Tibial nerve (tissue), 4 donors: ENCODE measurements at regions not wholly inside any gene's neighbourhood (a gene's known extent, or its start where the extent isn't known, plus 50 kb on each side); places are given as distances from the start of the nearest gene placed in this dataset.

Experiments used
- DNase-seq, 2 donors: peaks; one replicate each; pipeline ENCODE4 v3.0.0-alpha.2; 2019; ENCODE audit warnings: low spot score in 2 of 2
- H3K27ac ChIP-seq, 4 donors: fragments of 200-600 bp; sonication (generic) in 3 of 4; one replicate each; pipeline ENCODE4 v1.5.1; 2017 to 2019; ENCODE audit warnings: mild to moderate bottlenecking in 1 of 4
- H3K27me3 ChIP-seq, 2 donors: fragments of 200-600 bp; sonication (generic) in 1 of 2; one replicate each; pipeline versions ENCODE4 v1.5.1 to v1.6.0; 2017 to 2019
- H3K36me3 ChIP-seq, 3 donors: fragments of 200-600 bp; sonication (generic); one replicate each; pipeline ENCODE4 v1.5.1; 2018 to 2019
- H3K4me1 ChIP-seq, 4 donors: fragments of 200-600 bp; sonication (generic) in 3 of 4; one replicate each; pipeline ENCODE4 v1.5.1; 2017 to 2019
- H3K4me3 ChIP-seq, 4 donors: fragments of 200-600 bp; sonication (generic) in 3 of 4; one replicate each; pipeline ENCODE4 v1.5.1; 2017 to 2019; ENCODE audit warnings: mild to moderate bottlenecking in 1 of 4, moderate library complexity in 1 of 4
- H3K9me3 ChIP-seq, 4 donors: fragments of 200-600 bp; sonication (generic) in 3 of 4; one replicate each; pipeline ENCODE4 v1.5.1; 2017 to 2019
- CTCF ChIP-seq, 5 experiments: fragments of 200-600 bp in 3 of 5; fragments of 450-650 bp in 2 of 5; sonication (generic) in 3 of 5; IDR thresholded peaks; one replicate each; pipeline ENCODE4 v1.5.1; 2016 to 2019; ENCODE audit warnings: antibody characterized with exemption in 5 of 5, mild to moderate bottlenecking in 3 of 5, moderate library complexity in 2 of 5
- EP300 ChIP-seq, 2 donors: sonication (generic); formaldehyde crosslinking; IDR thresholded peaks; one replicate each; pipeline ENCODE4 v1.6.1; 2017; ENCODE audit warnings: antibody characterized with exemption in 2 of 2, mild to moderate bottlenecking in 1 of 2
- POLR2A ChIP-seq, 2 donors: fragments of 450-650 bp; IDR thresholded peaks; one replicate each; pipeline ENCODE4 v1.6.1; 2017; ENCODE audit warnings: antibody characterized with exemption in 2 of 2, mild to moderate bottlenecking in 2 of 2, moderate library complexity in 2 of 2
- WGBS, 2 donors: methylation state at CpG; one replicate each; pipeline ENCODE4 v1.1.5; 2018; 5-methylcytosine and 5-hydroxymethylcytosine counted together

- peaks cover 0 to 28% (median 0%) of the 10 kb centered on the region in 4 donors for H3K9me3 ChIP-seq
- DNase-seq = no peak
- TF ChIP-seq POLR2A (IDR thresholded peaks at IDR 0.05) = no peak
- TF ChIP-seq EP300 (IDR thresholded peaks at IDR 0.05) = no peak
- TF ChIP-seq CTCF (IDR thresholded peaks at IDR 0.05) = no peak
- H3K27me3 ChIP-seq = no peaks in the 10 kb centered on the region
- WGBS, 2 donors = 77% methylated on average over 5 of the region's 5 CpGs
- no peak overlapping the region for H3K27ac ChIP-seq
- H3K4me1 ChIP-seq = no peaks in the 10 kb centered on the region
- no peak overlapping the region for H3K4me3 ChIP-seq
- no peaks in the 10 kb centered on the region for H3K36me3 ChIP-seq
Measured at GRCh38 chr15:38975282-38975990, 410.8 kb upstream of the RASGRP1 start.

- Histone ChIP-seq H3K27ac (no peak overlapping the region), H3K36me3 (no peaks in the 10 kb centered on the region), H3K4me1 (peaks cover 0 to 34% (median 5%) of the 10 kb centered on the region in 4 donors), H3K27me3 (no peaks in the 10 kb centered on the region), H3K4me3 (no peak overlapping the region), H3K9me3 (no peaks in the 10 kb centered on the region)
- no peak for DNase-seq
- WGBS, 2 donors = 57 to 61% methylated on average over 4 of the region's 4 CpGs
- TF ChIP-seq EP300 (IDR thresholded peaks at IDR 0.05) (no peak), CTCF (IDR thresholded peaks at IDR 0.05) (peak; percentile 6 to 41 (median 27))
Measured at GRCh38 chr15:38991126-38991525, 426.5 kb upstream of the RASGRP1 start.

GRCh38 chr15:38991701-38992100, 427.1 kb upstream of the RASGRP1 start:
- DNase-seq = no peak
- Histone ChIP-seq H3K27ac (no peak overlapping the region), H3K4me3 (no peak overlapping the region), H3K9me3 (no peaks in the 10 kb centered on the region), H3K36me3 (no peaks in the 10 kb centered on the region), H3K4me1 (peaks cover 0 to 40% (median 8%) of the 10 kb centered on the region in 4 donors), H3K27me3 (no peaks in the 10 kb centered on the region)
- no peak for TF ChIP-seq EP300 (IDR thresholded peaks at IDR 0.05)
- no peak for TF ChIP-seq POLR2A (IDR thresholded peaks at IDR 0.05)
- no peak for TF ChIP-seq CTCF (IDR thresholded peaks at IDR 0.05)
- WGBS, 2 donors = 68 to 71% methylated on average over 2 of the region's 2 CpGs

- H3K27ac ChIP-seq = no peak overlapping the region
- TF ChIP-seq EP300 (IDR thresholded peaks at IDR 0.05) = no peak
- no peak for TF ChIP-seq POLR2A (IDR thresholded peaks at IDR 0.05)
- no peak for TF ChIP-seq CTCF (IDR thresholded peaks at IDR 0.05)
- no peaks in the 10 kb centered on the region for H3K27me3 ChIP-seq
- H3K4me1 ChIP-seq = peaks cover 0 to 44% (median 9%) of the 10 kb centered on the region in 4 donors
- no peak overlapping the region for H3K4me3 ChIP-seq
- 73 to 75% methylated on average over 4 of the region's 4 CpGs for WGBS, 2 donors
- no peaks in the 10 kb centered on the region for H3K36me3 ChIP-seq
- DNase-seq = no peak
- no peaks in the 10 kb centered on the region for H3K9me3 ChIP-seq
Measured at GRCh38 chr15:38992506-38992905, 427.9 kb upstream of the RASGRP1 start.

GRCh38 chr15:38992930-38993329, 428.3 kb upstream of the RASGRP1 start:
- Histone ChIP-seq H3K4me3 (no peak overlapping the region), H3K27me3 (no peaks in the 10 kb centered on the region), H3K27ac (no peak overlapping the region), H3K4me1 (peaks cover 0 to 44% (median 9%) of the 10 kb centered on the region in 4 donors), H3K36me3 (no peaks in the 10 kb centered on the region), H3K9me3 (no peaks in the 10 kb centered on the region)
- no peak for DNase-seq
- TF ChIP-seq CTCF (IDR thresholded peaks at IDR 0.05) = no peak
- no peak for TF ChIP-seq EP300 (IDR thresholded peaks at IDR 0.05)
- no peak for TF ChIP-seq POLR2A (IDR thresholded peaks at IDR 0.05)
- 95 to 97% methylated on average over 2 of the region's 2 CpGs for WGBS, 2 donors
